NCI-H2171 treated with DMSO at 0.1 percent for 48 hours (cell line): ENCODE measurements at regions not wholly inside any gene's neighbourhood (a gene's known extent, or its start where the extent isn't known, plus 50 kb on each side); places are given as distances from the start of the nearest gene placed in this dataset.
A peak's percentile ranks its signal among the peaks of the same experiment; 100 is the strongest.
"Not testable (repeated sequence)": the region's sequence is repeated elsewhere in the genome, so short reads cannot be mapped to it uniquely, and the experiment has no call there.

Experiments
- DNase-seq: peaks from one replicate; lab custom pipeline; 2025; lab: John Stamatoyannopoulos, UW

GRCh38 chr4:81816031-81816761 is 344.5 kb upstream of the RASGEF1B start:
- no peak for DNase-seq

DNA sequence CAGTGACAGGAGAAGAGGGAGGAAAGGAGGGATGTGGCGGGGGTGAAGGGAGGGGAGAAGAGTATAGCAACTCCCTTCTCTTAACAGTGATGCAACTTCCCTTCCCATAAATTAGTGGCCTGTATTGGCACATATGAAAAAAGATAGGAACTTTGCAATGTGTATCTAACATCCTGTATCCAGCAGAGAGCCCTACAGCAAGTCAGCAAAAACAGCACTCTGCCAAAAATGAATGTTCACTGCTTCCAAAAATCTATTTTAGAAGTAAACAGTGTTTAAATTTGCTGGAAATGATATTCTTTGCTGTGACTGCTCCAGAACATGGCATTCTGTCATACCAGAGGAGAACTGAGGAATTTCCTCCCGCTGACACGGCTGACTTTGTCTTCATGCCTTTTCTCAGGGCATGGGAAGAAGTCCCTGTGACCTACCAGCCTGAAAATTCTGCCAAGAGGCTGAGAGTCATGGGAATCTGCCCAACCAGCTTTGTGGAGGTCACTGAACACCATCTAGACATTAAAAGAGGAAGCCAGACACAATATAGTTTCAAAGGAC is 343.4 kb upstream of the RASGEF1B start:
- DNase-seq: no peak

- DNase-seq: no peak
Measured at GRCh38 chr4:81811562-81812293, 340.0 kb upstream of the RASGEF1B start.

GRCh38 chr4:81808011-81808672 is 336.4 kb upstream of the RASGEF1B start:
- peak; percentile 87 for DNase-seq

GRCh38 chr4:81807386-81807785 is 335.7 kb upstream of the RASGEF1B start:
- no peak for DNase-seq

- no peak for DNase-seq
Measured at GRCh38 chr4:81806485-81806884, 334.8 kb upstream of the RASGEF1B start.

- no peak for DNase-seq
Measured at GRCh38 chr4:81804849-81805248, 333.1 kb upstream of the RASGEF1B start.

DNA sequence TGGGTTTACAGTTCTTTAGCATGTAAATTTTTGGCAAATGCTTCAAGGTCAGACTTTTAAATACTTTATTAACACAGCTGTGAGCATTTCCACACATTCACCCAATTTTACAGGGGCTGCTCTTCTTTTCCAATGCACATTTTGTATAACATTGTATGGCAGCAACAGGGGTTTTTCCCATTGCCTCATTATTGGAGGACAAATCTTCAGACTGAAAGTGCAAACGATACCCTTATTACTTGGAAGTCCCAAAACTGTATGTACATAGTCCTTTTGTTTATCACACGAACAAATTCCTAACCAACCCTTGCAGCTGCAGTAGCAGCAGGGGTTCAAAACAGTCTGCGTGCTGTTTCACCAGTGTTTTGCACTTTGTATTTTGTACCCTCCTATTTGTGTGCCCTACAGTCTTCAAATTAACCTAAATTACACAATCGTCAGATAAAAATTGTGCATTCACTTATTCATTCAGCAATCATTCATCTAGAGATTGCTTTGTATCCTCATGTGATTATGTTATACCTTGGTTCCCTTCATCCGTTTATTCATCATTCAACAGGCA is 330.7 kb upstream of the RASGEF1B start:
- no peak for DNase-seq

DNA sequence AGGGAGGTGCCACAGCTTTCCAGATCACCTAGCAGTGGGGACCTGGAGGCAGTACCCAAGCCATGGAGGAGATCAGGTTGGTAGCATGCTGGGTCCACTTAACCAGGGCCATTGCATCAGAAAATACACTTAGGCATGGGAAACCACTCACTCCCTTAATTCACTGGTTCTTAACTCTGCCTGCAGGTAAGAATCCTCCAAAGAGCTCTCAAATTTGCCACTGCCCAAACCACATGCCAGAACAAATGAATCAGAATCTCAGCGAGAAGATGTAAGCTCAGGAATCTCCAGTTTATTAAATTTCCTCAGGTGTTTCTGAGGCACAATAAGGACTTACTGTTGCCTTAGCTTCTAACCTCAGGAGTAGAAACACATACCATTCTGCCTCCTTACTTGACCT is 327.7 kb upstream of the RASGEF1B start:
- DNase-seq: no peak

DNA sequence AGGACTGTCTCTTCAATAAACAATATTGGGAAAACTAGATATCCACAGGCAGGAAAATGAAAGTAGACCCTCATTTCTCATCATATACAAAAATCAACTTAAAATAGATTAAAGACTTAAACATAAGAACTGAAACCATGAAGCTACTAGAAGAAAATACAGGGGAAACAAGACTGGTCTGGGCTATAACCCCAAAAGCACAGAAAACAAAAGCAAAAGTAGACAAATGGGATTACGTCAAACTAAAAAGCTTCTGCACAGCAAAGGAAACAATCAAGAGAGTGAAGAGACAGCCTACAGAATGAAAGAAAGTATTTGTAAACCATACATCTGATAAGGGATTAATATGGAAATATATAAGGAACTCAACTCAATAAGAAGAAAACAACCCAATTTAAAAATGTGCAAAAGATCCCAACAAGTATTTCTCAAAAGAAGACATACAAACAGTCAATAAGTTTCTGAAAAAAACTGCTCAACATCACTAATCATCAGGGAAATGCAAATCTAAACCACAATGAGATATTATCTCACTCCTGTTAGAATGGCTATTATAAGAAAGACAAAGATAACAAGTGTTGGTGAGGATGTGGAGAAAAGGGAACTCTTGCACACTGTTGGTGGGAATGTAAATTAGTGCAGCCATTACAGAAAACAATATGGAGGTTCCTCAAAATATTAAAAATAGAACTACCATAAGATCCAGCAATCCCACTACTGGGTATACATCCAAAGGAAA is 325.3 kb upstream of the RASGEF1B start:
- no peak for DNase-seq

DNA sequence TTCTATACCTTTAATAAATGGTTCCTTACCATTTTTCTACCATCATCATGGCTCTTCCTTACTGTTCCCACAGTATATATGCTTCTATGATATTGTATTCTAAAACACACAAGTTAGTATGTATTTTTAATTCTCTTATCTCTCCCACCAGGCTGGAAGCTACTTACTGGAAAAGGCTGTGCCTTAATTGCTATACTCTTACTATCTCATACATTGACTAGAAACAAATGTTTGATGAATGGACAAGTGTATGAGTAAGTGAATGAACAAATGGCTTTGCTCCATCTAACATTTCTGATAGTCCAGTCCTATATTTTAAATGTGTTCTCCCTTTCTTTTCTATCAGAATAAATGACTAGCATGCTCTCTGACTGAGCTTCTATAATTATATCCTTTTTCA is 320.8 kb upstream of the RASGEF1B start:
- DNase-seq: no peak

DNA sequence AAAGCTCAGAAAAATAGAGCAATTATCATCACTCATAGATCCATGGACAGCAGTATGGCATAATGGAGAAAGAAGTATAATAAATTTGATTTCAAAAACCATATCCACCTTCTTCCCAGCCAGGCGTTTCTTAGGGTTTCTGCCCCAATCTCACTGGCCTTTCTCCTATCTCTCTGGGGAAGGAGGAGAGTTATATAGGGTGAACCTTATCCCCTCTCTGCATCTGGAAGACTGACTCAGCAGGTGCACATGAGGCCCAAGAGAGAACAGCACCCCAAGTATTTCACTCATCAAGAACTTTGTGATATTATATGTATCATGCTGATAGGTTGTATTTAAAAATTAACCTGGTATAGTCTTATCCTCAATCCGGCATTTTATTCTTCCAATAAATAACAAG is 318.8 kb upstream of the RASGEF1B start:
- DNase-seq: no peak

GRCh38 chr4:81789741-81790399 is 318.2 kb upstream of the RASGEF1B start:
- no peak for DNase-seq

GRCh38 chr4:81789158-81789557 is 317.5 kb upstream of the RASGEF1B start:
- DNase-seq: peak; percentile 70

DNA sequence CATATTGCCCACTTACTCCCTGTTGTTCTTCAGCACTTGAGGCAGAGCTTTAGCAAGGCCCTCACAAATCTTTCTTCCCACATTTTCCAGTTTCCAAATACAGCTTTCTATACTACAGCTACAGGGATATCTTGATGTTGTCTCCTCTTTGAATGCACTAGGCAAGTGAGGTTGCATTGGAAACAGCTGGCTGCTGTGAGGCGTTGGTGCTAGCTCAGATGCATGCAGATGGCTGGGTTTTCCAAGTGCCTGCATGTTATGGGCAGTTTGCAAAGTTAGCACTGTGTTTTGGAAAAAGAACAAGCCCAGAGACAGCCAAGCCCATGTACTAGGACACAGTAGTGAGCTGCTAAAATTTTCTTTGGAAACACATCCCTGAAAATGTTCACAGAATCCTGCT is 315.1 kb upstream of the RASGEF1B start:
- no peak for DNase-seq

- peak; percentile 35 for DNase-seq
Measured at GRCh38 chr4:81786063-81786763, 314.5 kb upstream of the RASGEF1B start.

- DNase-seq: no peak
Measured at GRCh38 chr4:81785338-81785737, 313.6 kb upstream of the RASGEF1B start.

DNA sequence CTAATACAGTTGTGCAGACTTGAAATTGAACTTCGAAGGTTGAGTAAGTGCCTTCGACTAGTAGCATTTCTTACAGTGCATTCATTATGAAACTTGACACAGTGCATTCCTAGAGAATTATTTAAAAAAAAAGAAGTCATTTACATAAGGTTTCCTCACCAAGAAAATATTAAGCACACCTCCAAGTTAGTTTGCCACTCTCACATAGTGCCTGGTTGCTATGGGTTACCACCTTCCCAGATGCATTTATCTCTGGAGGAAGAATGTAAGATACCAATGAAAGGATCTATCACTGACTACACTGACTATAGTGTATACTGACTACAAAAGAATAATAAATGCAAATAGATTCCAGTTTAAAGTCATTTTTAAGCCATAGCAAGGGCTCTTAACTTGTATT is 311.9 kb upstream of the RASGEF1B start:
- no peak for DNase-seq

- DNase-seq: no peak
Measured at GRCh38 chr4:81781799-81782198, 310.1 kb upstream of the RASGEF1B start.

- not testable (repeated sequence) for DNase-seq
Measured at GRCh38 chr4:81777718-81778117, 306.0 kb upstream of the RASGEF1B start.

DNA sequence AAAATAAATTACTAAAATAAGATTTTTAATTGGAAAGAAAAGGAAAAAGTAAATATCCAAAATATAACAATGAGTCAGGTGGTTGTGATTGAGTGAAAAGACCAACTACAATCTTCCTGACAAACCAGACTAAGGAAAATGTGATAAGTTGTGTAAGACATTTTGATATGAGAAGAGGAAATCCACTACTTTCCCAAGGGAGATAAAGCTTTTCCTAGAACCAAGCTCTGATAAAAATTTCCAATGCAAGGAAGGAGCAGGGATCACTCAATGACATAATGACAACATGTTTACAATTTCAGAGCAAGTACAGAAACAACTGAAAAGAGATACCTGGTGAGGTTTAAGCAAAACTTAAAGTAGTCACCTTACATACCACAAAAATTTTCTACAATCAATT is 305.1 kb upstream of the RASGEF1B start:
- no peak for DNase-seq
